Gastroesophageal sphincter (tissue), 3 donors: ENCODE measurements at regions not wholly inside any gene's neighbourhood (a gene's known extent, or its start where the extent isn't known, plus 50 kb on each side); places are given as distances from the start of the nearest gene placed in this dataset.

Source experiments
- POLR2A ChIP-seq, 2 donors: fragments of 450-650 bp; IDR thresholded peaks; one replicate each; pipeline ENCODE4 v1.6.1; 2017; ENCODE audit warnings: antibody characterized with exemption in 2 of 2, mild to moderate bottlenecking in 2 of 2, moderate library complexity in 1 of 2
- POLR2AphosphoS5 ChIP-seq: sonication (generic); formaldehyde crosslinking; IDR thresholded peaks from one replicate; pipeline ENCODE4 v1.6.1; 2017; ENCODE audit warnings: antibody characterized with exemption
- TF ChIP-seq, protein P1 (sequence below), 4 experiments: fragments of 200-600 bp in 2 of 4; fragments of 450-650 bp in 2 of 4; sonication (generic) in 1 of 4; IDR thresholded peaks; one replicate each; pipeline ENCODE4 v1.5.1; 2017 to 2019; ENCODE audit warnings: antibody characterized with exemption in 4 of 4, mild to moderate bottlenecking in 2 of 4, moderate library complexity in 2 of 4

DNA sequence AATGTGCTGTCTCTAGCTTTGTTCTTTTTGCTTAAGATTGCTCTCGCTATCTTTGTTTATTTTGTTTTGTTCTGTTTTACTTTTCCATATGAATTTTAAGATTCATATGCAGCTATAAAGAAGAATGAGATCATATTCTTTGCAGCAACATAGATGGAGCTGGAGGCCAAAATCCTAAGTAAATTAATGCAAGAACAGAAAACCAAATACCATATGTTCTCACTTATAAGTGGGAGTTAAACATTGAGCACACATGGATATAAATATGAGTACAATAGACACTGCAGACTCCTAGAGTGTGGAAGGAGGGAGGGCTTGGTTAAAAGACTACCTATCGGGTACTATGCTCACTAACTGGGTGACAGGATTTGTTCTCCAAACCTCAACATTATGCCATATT lies 237.8 kb downstream of the TRAM1L1 start:
- TF ChIP-seq, protein P1, sequence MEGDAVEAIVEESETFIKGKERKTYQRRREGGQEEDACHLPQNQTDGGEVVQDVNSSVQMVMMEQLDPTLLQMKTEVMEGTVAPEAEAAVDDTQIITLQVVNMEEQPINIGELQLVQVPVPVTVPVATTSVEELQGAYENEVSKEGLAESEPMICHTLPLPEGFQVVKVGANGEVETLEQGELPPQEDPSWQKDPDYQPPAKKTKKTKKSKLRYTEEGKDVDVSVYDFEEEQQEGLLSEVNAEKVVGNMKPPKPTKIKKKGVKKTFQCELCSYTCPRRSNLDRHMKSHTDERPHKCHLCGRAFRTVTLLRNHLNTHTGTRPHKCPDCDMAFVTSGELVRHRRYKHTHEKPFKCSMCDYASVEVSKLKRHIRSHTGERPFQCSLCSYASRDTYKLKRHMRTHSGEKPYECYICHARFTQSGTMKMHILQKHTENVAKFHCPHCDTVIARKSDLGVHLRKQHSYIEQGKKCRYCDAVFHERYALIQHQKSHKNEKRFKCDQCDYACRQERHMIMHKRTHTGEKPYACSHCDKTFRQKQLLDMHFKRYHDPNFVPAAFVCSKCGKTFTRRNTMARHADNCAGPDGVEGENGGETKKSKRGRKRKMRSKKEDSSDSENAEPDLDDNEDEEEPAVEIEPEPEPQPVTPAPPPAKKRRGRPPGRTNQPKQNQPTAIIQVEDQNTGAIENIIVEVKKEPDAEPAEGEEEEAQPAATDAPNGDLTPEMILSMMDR (IDR thresholded peaks at IDR 0.05), result no peak
- TF ChIP-seq POLR2A (IDR thresholded peaks at IDR 0.05), result no peak
- no peak for TF ChIP-seq POLR2AphosphoS5
